ENCODE measurements at regions not wholly inside any gene's neighbourhood (a gene's known extent, or its start where the extent isn't known, plus 50 kb on each side); places are given as distances from the start of the nearest gene placed in this dataset.

DNA sequence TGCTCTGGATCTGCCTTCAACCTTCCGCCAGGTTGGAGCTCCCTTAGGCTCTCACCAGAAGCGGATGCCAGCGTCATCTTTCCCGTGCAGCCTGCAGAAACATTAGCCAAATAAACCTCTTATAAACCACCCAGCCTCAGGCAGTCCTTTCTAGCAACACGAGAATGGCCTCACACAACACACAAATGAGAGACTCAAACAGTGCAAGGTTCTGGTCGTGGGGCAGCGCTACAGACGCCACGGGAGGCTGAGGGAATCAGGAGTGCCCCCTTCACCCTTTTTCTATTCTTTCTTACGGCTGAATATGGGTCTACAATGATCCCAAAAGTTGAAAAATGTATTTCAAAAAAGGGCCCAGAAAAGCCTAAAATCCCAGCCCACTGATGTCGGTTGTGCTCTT is 96.4 kb downstream of the FOXL3 start:
- FAIRE-seq (no peak), DNase-seq (ENCODE audit: low read depth, low spot score) (no peak)
- TF ChIP-seq CTCF (optimal IDR thresholded peaks at IDR 0.05 in 1 of 3, IDR thresholded peaks at IDR 0.05 in 1 of 3, conservative IDR thresholded peaks at IDR 0.05 in 1 of 3; ENCODE audit: extremely low read depth in 1 of 3, insufficient read depth in 2 of 3, low read length in 3 of 3) (no peak), EZH2 (IDR thresholded peaks at IDR 0.05; ENCODE audit: low read length) (no peak)
- H3K79me2 ChIP-seq (ENCODE audit: control insufficient read depth, insufficient read depth, low read length) = no peaks in the 10 kb centered on the region
- H3K4me1 ChIP-seq (ENCODE audit: control insufficient read depth, extremely low read depth, insufficient read depth, low read length) = peaks cover 15% of the 10 kb centered on the region
- H3K4me3 ChIP-seq (ENCODE audit: control insufficient read depth in 2 of 3, extremely low read depth in 1 of 3, insufficient read depth in 2 of 3, low read depth in 1 of 3, low read length in 3 of 3) = no peak overlapping the region
- H3K27ac ChIP-seq (ENCODE audit: control insufficient read depth, insufficient read depth, low read length) = no peak overlapping the region
- H3K4me2 ChIP-seq (ENCODE audit: control insufficient read depth, extremely low read depth, insufficient read depth, low read depth, low read length) = no peak overlapping the region
- dilution Hi-C loops (cut with MboI; ENCODE audit: extremely low pct_ligation_motif_present, low sequenced_read_pairs) = no loop called here
- no peak overlapping the region for H2AFZ ChIP-seq (ENCODE audit: control insufficient read depth, low read length)
- no peaks in the 10 kb centered on the region for H3K9me3 ChIP-seq (ENCODE audit: control insufficient read depth, low read depth, low read length)
- no peak overlapping the region for H3K9ac ChIP-seq (ENCODE audit: control insufficient read depth, extremely low read depth, insufficient read depth, low read length)
- no peaks in the 10 kb centered on the region for H4K20me1 ChIP-seq (ENCODE audit: control insufficient read depth, extremely low read depth, insufficient read depth, low read length)
- no peaks in the 10 kb centered on the region for H3K9me1 ChIP-seq (ENCODE audit: control insufficient read depth, extremely low read depth, insufficient read depth, low read length)
- H3K36me3 ChIP-seq (ENCODE audit: control insufficient read depth in 2 of 2, extremely low read depth in 1 of 2, insufficient read depth in 2 of 2, low read length in 2 of 2) = no peaks in the 10 kb centered on the region
- no peaks in the 10 kb centered on the region for H3K27me3 ChIP-seq (ENCODE audit: control insufficient read depth, extremely low read depth, insufficient read depth, low read length)

DNA sequence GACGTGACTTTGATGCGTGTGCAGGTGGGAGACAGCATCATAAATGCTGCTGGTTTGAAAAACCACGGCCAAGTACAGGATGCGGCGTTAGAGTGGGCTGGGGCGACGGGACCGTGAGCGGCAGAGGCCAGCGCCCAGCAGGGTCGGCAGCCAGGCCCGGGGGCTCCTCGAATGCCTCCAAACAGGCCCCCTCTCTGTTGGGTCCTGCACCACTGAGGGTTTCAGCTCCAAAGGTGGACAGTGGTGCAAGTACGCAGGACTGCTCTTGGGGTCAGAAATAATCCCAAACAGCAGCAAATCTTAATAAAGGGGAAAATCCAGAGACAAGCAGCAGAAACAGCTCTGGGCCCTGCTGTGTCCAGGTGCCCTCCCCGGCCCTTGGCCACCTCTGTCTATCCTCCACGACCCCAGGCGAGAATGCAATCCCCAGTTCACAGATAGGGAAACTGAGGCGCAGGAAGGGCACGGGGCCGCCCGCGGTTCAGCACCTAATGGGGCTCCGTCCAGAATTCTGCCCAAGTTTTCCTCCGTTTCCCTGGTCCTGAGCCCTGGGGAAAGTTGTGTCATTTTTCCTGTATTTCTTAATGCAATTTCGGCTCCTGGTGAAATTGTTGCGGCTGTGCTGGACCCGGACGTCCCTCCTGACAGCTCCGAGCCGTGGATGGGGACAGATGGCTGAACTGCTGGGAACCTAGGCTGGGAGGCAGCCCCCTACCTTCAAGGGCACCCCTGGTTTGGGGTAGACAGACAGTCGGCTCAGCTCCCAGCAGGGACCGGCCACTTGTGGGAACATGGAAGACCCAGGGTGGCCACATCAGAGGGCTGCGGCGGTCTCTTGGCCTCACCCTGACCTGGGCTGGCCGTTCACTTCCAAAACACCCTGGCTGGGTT is 97.4 kb downstream of the FOXL3 start:
- Histone ChIP-seq H3K4me2 (ENCODE audit: control insufficient read depth, extremely low read depth, insufficient read depth, low read depth, low read length) (no peak overlapping the region), H3K9me3 (ENCODE audit: control insufficient read depth, low read depth, low read length) (no peaks in the 10 kb centered on the region), H3K27ac (ENCODE audit: control insufficient read depth, insufficient read depth, low read length) (no peak overlapping the region), H3K36me3 (ENCODE audit: control insufficient read depth in 2 of 2, extremely low read depth in 1 of 2, insufficient read depth in 2 of 2, low read length in 2 of 2) (no peaks in the 10 kb centered on the region), H3K4me1 (ENCODE audit: control insufficient read depth, extremely low read depth, insufficient read depth, low read length) (peaks cover 14% of the 10 kb centered on the region), H2AFZ (ENCODE audit: control insufficient read depth, low read length) (no peak overlapping the region), H3K9ac (ENCODE audit: control insufficient read depth, extremely low read depth, insufficient read depth, low read length) (no peak overlapping the region), H3K4me3 (ENCODE audit: control insufficient read depth in 2 of 3, extremely low read depth in 1 of 3, insufficient read depth in 2 of 3, low read depth in 1 of 3, low read length in 3 of 3) (no peak overlapping the region), H3K9me1 (ENCODE audit: control insufficient read depth, extremely low read depth, insufficient read depth, low read length) (no peaks in the 10 kb centered on the region), H3K27me3 (ENCODE audit: control insufficient read depth, extremely low read depth, insufficient read depth, low read length) (no peaks in the 10 kb centered on the region), H4K20me1 (ENCODE audit: control insufficient read depth, extremely low read depth, insufficient read depth, low read length) (no peaks in the 10 kb centered on the region), H3K79me2 (ENCODE audit: control insufficient read depth, insufficient read depth, low read length) (no peaks in the 10 kb centered on the region)
- DNase-seq (ENCODE audit: low read depth, low spot score) = no peak
- no peak for FAIRE-seq
- no peak for TF ChIP-seq EZH2 (IDR thresholded peaks at IDR 0.05; ENCODE audit: low read length)
- TF ChIP-seq CTCF (optimal IDR thresholded peaks at IDR 0.05 in 1 of 3, IDR thresholded peaks at IDR 0.05 in 1 of 3, conservative IDR thresholded peaks at IDR 0.05 in 1 of 3; ENCODE audit: extremely low read depth in 1 of 3, insufficient read depth in 2 of 3, low read length in 3 of 3) = no peak
- dilution Hi-C loops (cut with MboI; ENCODE audit: extremely low pct_ligation_motif_present, low sequenced_read_pairs) = no loop called here

Data from keratinocyte (primary cell).